ENCODE measurements at regions not wholly inside any gene's neighbourhood (a gene's known extent, or its start where the extent isn't known, plus 50 kb on each side); places are given as distances from the start of the nearest gene placed in this dataset.
"Not testable (repeated sequence)": the region's sequence is repeated elsewhere in the genome, so short reads cannot be mapped to it uniquely, and the experiment has no call there.

GRCh38 chr10:81130014-81130413, 592.3 kb downstream of the SH2D4B start:
- DNase-seq: no peak

GRCh38 chr10:81135851-81136250, 598.1 kb downstream of the SH2D4B start:
- DNase-seq: no peak

GRCh38 chr10:81136261-81136660, 598.6 kb downstream of the SH2D4B start:
- no peak for DNase-seq

GRCh38 chr10:81145975-81146374, 608.3 kb downstream of the SH2D4B start:
- DNase-seq: no peak

- DNase-seq: no peak
Observed at GRCh38 chr10:81146436-81146835, 608.7 kb downstream of the SH2D4B start.

- DNase-seq: no peak
Observed at GRCh38 chr10:81152656-81153055, 615.0 kb downstream of the SH2D4B start.

GRCh38 chr10:81157681-81158080, 620.0 kb downstream of the SH2D4B start:
- no peak for DNase-seq

- DNase-seq: no peak
Observed at GRCh38 chr10:81177651-81178244, 640.0 kb downstream of the SH2D4B start.

GRCh38 chr10:81179324-81179723, 641.6 kb downstream of the SH2D4B start:
- DNase-seq: no peak

GRCh38 chr10:81179805-81180452, 642.2 kb downstream of the SH2D4B start:
- no peak for DNase-seq

- no peak for DNase-seq
Observed at GRCh38 chr10:81182296-81182695, 644.6 kb downstream of the SH2D4B start.

GRCh38 chr10:81192221-81192788, 654.6 kb downstream of the SH2D4B start:
- DNase-seq: no peak

- DNase-seq: no peak
Observed at GRCh38 chr10:81200801-81201200, 663.1 kb downstream of the SH2D4B start.

- DNase-seq: not testable (repeated sequence)
Observed at GRCh38 chr10:81207359-81207758, 667.6 kb upstream of the NRG3 start.

GRCh38 chr10:81213370-81213769, 661.6 kb upstream of the NRG3 start:
- no peak for DNase-seq

GRCh38 chr10:81215498-81215897, 659.5 kb upstream of the NRG3 start:
- DNase-seq: no peak

GRCh38 chr10:81216949-81217348, 658.0 kb upstream of the NRG3 start:
- no peak for DNase-seq

- no peak for DNase-seq
Observed at GRCh38 chr10:81218307-81218706, 656.7 kb upstream of the NRG3 start.

- DNase-seq: no peak
Observed at GRCh38 chr10:81219758-81220157, 655.2 kb upstream of the NRG3 start.

- no peak for DNase-seq
Observed at GRCh38 chr10:81248886-81249285, 626.1 kb upstream of the NRG3 start.

- no peak for DNase-seq
Observed at GRCh38 chr10:81251457-81252115, 623.4 kb upstream of the NRG3 start.

GRCh38 chr10:81264991-81265390, 610.0 kb upstream of the NRG3 start:
- not testable (repeated sequence) for DNase-seq

GRCh38 chr10:81270051-81270450, 604.9 kb upstream of the NRG3 start:
- DNase-seq: no peak
